ENCODE measurements at regions not wholly inside any gene's neighbourhood (a gene's known extent, or its start where the extent isn't known, plus 50 kb on each side); places are given as distances from the start of the nearest gene placed in this dataset.
"Not testable (repeated sequence)": the region's sequence is repeated elsewhere in the genome, so short reads cannot be mapped to it uniquely, and the experiment has no call there.

- ATAC-seq (replicated peaks in 1 of 2): peak in 1 of 2 donors; percentile 48
- Mint-ChIP-seq H3K36me3 (ENCODE audit: insufficient read depth in 2 of 2) (no peaks in the 10 kb centered on the region), H3K27ac (no peak overlapping the region), H3K9me3 (peaks cover 6 to 12% of the 10 kb centered on the region in 2 donors), H3K4me1 (ENCODE audit: low read depth) (no peaks in the 10 kb centered on the region), H3K4me3 (no peak overlapping the region), H3K27me3 (ENCODE audit: low read depth) (peaks cover 16% of the 10 kb centered on the region)
- DNase-seq: no peak
Measured at GRCh38 chr20:19861147-19861759, 103.2 kb downstream of the RIN2 start.

- DNase-seq: no peak
- peaks cover 6 to 10% of the 10 kb centered on the region in 2 donors for H3K9me3 Mint-ChIP-seq
- H3K27me3 Mint-ChIP-seq (ENCODE audit: low read depth): peaks cover 30% of the 10 kb centered on the region
- ATAC-seq (replicated peaks in 1 of 2): no peak
- no peak overlapping the region for H3K4me3 Mint-ChIP-seq
- no peaks in the 10 kb centered on the region for H3K4me1 Mint-ChIP-seq (ENCODE audit: low read depth)
- no peaks in the 10 kb centered on the region for H3K36me3 Mint-ChIP-seq (ENCODE audit: insufficient read depth in 2 of 2)
- no peak overlapping the region for H3K27ac Mint-ChIP-seq
Measured at GRCh38 chr20:19864130-19864529, 106.1 kb downstream of the RIN2 start.

- H3K9me3 Mint-ChIP-seq: peaks cover 6 to 12% of the 10 kb centered on the region in 2 donors
- H3K4me1 Mint-ChIP-seq (ENCODE audit: low read depth): no peaks in the 10 kb centered on the region
- H3K4me3 Mint-ChIP-seq: no peak overlapping the region
- no peaks in the 10 kb centered on the region for H3K36me3 Mint-ChIP-seq (ENCODE audit: insufficient read depth in 2 of 2)
- H3K27ac Mint-ChIP-seq: no peak overlapping the region
- peaks cover 30% of the 10 kb centered on the region for H3K27me3 Mint-ChIP-seq (ENCODE audit: low read depth)
- no peak for ATAC-seq (replicated peaks in 1 of 2)
- no peak for DNase-seq
Measured at GRCh38 chr20:19866070-19866469, 108.0 kb downstream of the RIN2 start.

GRCh38 chr20:19867074-19867473 is 109.0 kb downstream of the RIN2 start:
- Mint-ChIP-seq H3K27ac (no peak overlapping the region), H3K9me3 (peaks cover 2 to 6% of the 10 kb centered on the region in 2 donors), H3K27me3 (ENCODE audit: low read depth) (peaks cover 21% of the 10 kb centered on the region), H3K4me3 (no peak overlapping the region), H3K4me1 (ENCODE audit: low read depth) (no peaks in the 10 kb centered on the region), H3K36me3 (ENCODE audit: insufficient read depth in 2 of 2) (no peaks in the 10 kb centered on the region)
- ATAC-seq (replicated peaks in 1 of 2): no peak
- no peak for DNase-seq

- DNase-seq (no peak), ATAC-seq (replicated peaks in 1 of 2) (no peak)
- H3K9me3 Mint-ChIP-seq: peaks cover 0 to 5% of the 10 kb centered on the region in 2 donors
- peaks cover 21% of the 10 kb centered on the region for H3K27me3 Mint-ChIP-seq (ENCODE audit: low read depth)
- H3K4me1 Mint-ChIP-seq (ENCODE audit: low read depth): no peaks in the 10 kb centered on the region
- no peak overlapping the region for H3K4me3 Mint-ChIP-seq
- no peaks in the 10 kb centered on the region for H3K36me3 Mint-ChIP-seq (ENCODE audit: insufficient read depth in 2 of 2)
- no peak overlapping the region for H3K27ac Mint-ChIP-seq
Measured at GRCh38 chr20:19867940-19868371, 109.9 kb downstream of the RIN2 start.

GRCh38 chr20:19868441-19868840 is 110.4 kb downstream of the RIN2 start:
- H3K4me3 Mint-ChIP-seq: no peak overlapping the region
- no peak for ATAC-seq (replicated peaks in 1 of 2)
- no peaks in the 10 kb centered on the region for H3K4me1 Mint-ChIP-seq (ENCODE audit: low read depth)
- H3K9me3 Mint-ChIP-seq: peaks cover 0 to 3% of the 10 kb centered on the region in 2 donors
- H3K27ac Mint-ChIP-seq: no peak overlapping the region
- no peak for DNase-seq
- peaks cover 19% of the 10 kb centered on the region for H3K27me3 Mint-ChIP-seq (ENCODE audit: low read depth)
- no peaks in the 10 kb centered on the region for H3K36me3 Mint-ChIP-seq (ENCODE audit: insufficient read depth in 2 of 2)

- ATAC-seq (replicated peaks in 1 of 2) (no peak), DNase-seq (no peak)
- peaks cover 13% of the 10 kb centered on the region for H3K27me3 Mint-ChIP-seq (ENCODE audit: low read depth)
- H3K4me1 Mint-ChIP-seq (ENCODE audit: low read depth): no peaks in the 10 kb centered on the region
- peaks cover 0 to 3% of the 10 kb centered on the region in 2 donors for H3K9me3 Mint-ChIP-seq
- H3K36me3 Mint-ChIP-seq (ENCODE audit: insufficient read depth in 2 of 2): no peaks in the 10 kb centered on the region
- H3K27ac Mint-ChIP-seq: no peak overlapping the region
- H3K4me3 Mint-ChIP-seq: no peak overlapping the region
Measured at GRCh38 chr20:19872001-19872400, 113.9 kb downstream of the RIN2 start.

GRCh38 chr20:19874040-19874727 is 116.1 kb downstream of the RIN2 start:
- DNase-seq: no peak
- Mint-ChIP-seq H3K4me3 (no peak overlapping the region), H3K27me3 (ENCODE audit: low read depth) (no peaks in the 10 kb centered on the region), H3K27ac (no peak overlapping the region), H3K36me3 (ENCODE audit: insufficient read depth in 2 of 2) (no peaks in the 10 kb centered on the region), H3K4me1 (ENCODE audit: low read depth) (no peaks in the 10 kb centered on the region), H3K9me3 (peaks cover 2 to 3% of the 10 kb centered on the region in 2 donors)
- no peak for ATAC-seq (replicated peaks in 1 of 2)

- Mint-ChIP-seq H3K4me3 (no peak overlapping the region), H3K4me1 (ENCODE audit: low read depth) (no peaks in the 10 kb centered on the region), H3K36me3 (ENCODE audit: insufficient read depth in 2 of 2) (no peaks in the 10 kb centered on the region), H3K27ac (no peak overlapping the region), H3K9me3 (peaks cover 2 to 3% of the 10 kb centered on the region in 2 donors), H3K27me3 (ENCODE audit: low read depth) (no peaks in the 10 kb centered on the region)
- ATAC-seq (replicated peaks in 1 of 2) (no peak), DNase-seq (no peak)
Measured at GRCh38 chr20:19875376-19876221, 117.5 kb downstream of the RIN2 start.

- H3K4me3 Mint-ChIP-seq: no peak overlapping the region
- H3K27me3 Mint-ChIP-seq (ENCODE audit: low read depth): no peaks in the 10 kb centered on the region
- no peaks in the 10 kb centered on the region for H3K36me3 Mint-ChIP-seq (ENCODE audit: insufficient read depth in 2 of 2)
- ATAC-seq (replicated peaks in 1 of 2) (no peak), DNase-seq (no peak)
- no peaks in the 10 kb centered on the region for H3K4me1 Mint-ChIP-seq (ENCODE audit: low read depth)
- H3K27ac Mint-ChIP-seq: no peak overlapping the region
- peaks cover 0 to 2% of the 10 kb centered on the region in 2 donors for H3K9me3 Mint-ChIP-seq
Measured at GRCh38 chr20:19876828-19877460, 118.9 kb downstream of the RIN2 start.

- DNase-seq; ATAC-seq (replicated peaks in 1 of 2); H3K36me3 Mint-ChIP-seq (ENCODE audit: insufficient read depth in 2 of 2); H3K9me3 Mint-ChIP-seq; H3K4me1 Mint-ChIP-seq (ENCODE audit: low read depth); H3K27ac Mint-ChIP-seq; H3K27me3 Mint-ChIP-seq (ENCODE audit: low read depth); H3K4me3 Mint-ChIP-seq: not testable (repeated sequence)
Measured at GRCh38 chr20:19879874-19880255, 121.8 kb downstream of the RIN2 start.

GRCh38 chr20:19880256-19881079 is 122.4 kb downstream of the RIN2 start:
- Mint-ChIP-seq H3K9me3 (peaks cover 0 to 2% of the 10 kb centered on the region in 2 donors), H3K4me3 (no peak overlapping the region), H3K36me3 (ENCODE audit: insufficient read depth in 2 of 2) (no peaks in the 10 kb centered on the region)

More at GRCh38 chr20:19880256-19881079, 122.4 kb downstream of the RIN2 start:
- Mint-ChIP-seq H3K27ac (no peak overlapping the region), H3K4me1 (ENCODE audit: low read depth) (no peaks in the 10 kb centered on the region), H3K27me3 (ENCODE audit: low read depth) (no peaks in the 10 kb centered on the region)
- ATAC-seq (replicated peaks in 1 of 2) (no peak), DNase-seq (no peak)
